Lower leg skin (tissue), 4 donors: ENCODE measurements at regions not wholly inside any gene's neighbourhood (a gene's known extent, or its start where the extent isn't known, plus 50 kb on each side); places are given as distances from the start of the nearest gene placed in this dataset.

Source experiments
- DNase-seq, 2 donors: peaks; one replicate each; pipeline ENCODE4 v3.0.0-alpha.2; 2019; ENCODE audit warnings: low spot score in 2 of 2
- H3K4me3 ChIP-seq: fragments of 200-600 bp; sonication (generic); 2 replicates; pipeline ENCODE4 v1.5.1; 2017; ENCODE audit warnings: mild to moderate bottlenecking, low read depth; ENCODE audit not compliant: poor library complexity, severe bottlenecking
- CTCF ChIP-seq, 3 donors: fragments of 450-650 bp; IDR thresholded peaks; one replicate each; pipeline ENCODE4 v1.5.1; 2016; ENCODE audit warnings: antibody characterized with exemption in 3 of 3, mild to moderate bottlenecking in 3 of 3, moderate library complexity in 2 of 3
- POLR2A ChIP-seq, 2 donors: fragments of 450-650 bp; IDR thresholded peaks; one replicate each; pipeline ENCODE4 v1.6.1; 2016 to 2017; ENCODE audit warnings: antibody characterized with exemption in 2 of 2, mild to moderate bottlenecking in 1 of 2, moderate library complexity in 1 of 2
- WGBS, 2 donors: methylation state at CpG; one replicate each; pipeline ENCODE4 v1.1.5; 2018; 5-methylcytosine and 5-hydroxymethylcytosine counted together
- intact Hi-C: fragments of 100-400 bp; cut with DNase I; formaldehyde crosslinking; loops from one replicate; pipeline ENCODE4 v1.15.0; 2023; ENCODE audit warnings: low total_unique reads

GRCh38 chr5:105885266-105885665 is 1785.5 kb downstream of the EFNA5 start:
- WGBS, 2 donors, result 39 to 88% methylated on average over 1 of the region's 1 CpG
- H3K4me3 ChIP-seq, result no peak overlapping the region
- no peak for DNase-seq
- TF ChIP-seq POLR2A (IDR thresholded peaks at IDR 0.05), result no peak
- TF ChIP-seq CTCF (IDR thresholded peaks at IDR 0.05), result no peak
- intact Hi-C loops, result no loop called here

GRCh38 chr5:105882956-105883481 is 1787.7 kb downstream of the EFNA5 start:
- TF ChIP-seq POLR2A (IDR thresholded peaks at IDR 0.05) (no peak), CTCF (IDR thresholded peaks at IDR 0.05) (no peak)
- intact Hi-C loops, result no loop called here
- 63 to 71% methylated on average over 4 of the region's 4 CpGs for WGBS, 2 donors
- no peak for DNase-seq
- H3K4me3 ChIP-seq, result no peak overlapping the region

DNA sequence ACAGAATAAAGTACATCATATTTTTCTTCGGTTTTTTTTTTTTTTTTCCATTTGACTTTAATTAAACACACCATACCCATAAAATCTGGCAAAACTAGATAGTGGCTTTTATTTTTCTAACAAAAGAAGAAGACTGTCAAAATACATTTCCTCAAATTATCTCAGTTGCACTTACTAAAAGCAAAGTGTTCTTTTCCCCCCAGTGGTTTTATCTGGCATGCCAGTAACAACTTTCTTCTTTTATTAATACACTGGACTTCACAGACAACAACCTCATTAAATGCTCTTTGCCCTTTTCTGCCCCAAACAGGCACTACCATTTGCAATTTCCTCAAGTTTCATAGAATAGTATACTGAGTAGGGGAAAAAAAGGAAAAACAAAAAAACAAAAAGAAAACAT is 1792.3 kb downstream of the EFNA5 start:
- intact Hi-C loops, result no loop called here
- no peak overlapping the region for H3K4me3 ChIP-seq
- 65 to 66% methylated on average over 1 of the region's 1 CpG for WGBS, 2 donors
- TF ChIP-seq POLR2A (IDR thresholded peaks at IDR 0.05), result no peak
- TF ChIP-seq CTCF (IDR thresholded peaks at IDR 0.05), result no peak
- DNase-seq, result no peak

- intact Hi-C loops, result no loop called here
- WGBS, 2 donors, result 78 to 89% methylated on average over 2 of the region's 2 CpGs
- TF ChIP-seq CTCF (IDR thresholded peaks at IDR 0.05), result no peak
- TF ChIP-seq POLR2A (IDR thresholded peaks at IDR 0.05), result no peak
- no peak for DNase-seq
- H3K4me3 ChIP-seq, result no peak overlapping the region
Measured at GRCh38 chr5:105877592-105877991, 1793.1 kb downstream of the EFNA5 start.

DNA sequence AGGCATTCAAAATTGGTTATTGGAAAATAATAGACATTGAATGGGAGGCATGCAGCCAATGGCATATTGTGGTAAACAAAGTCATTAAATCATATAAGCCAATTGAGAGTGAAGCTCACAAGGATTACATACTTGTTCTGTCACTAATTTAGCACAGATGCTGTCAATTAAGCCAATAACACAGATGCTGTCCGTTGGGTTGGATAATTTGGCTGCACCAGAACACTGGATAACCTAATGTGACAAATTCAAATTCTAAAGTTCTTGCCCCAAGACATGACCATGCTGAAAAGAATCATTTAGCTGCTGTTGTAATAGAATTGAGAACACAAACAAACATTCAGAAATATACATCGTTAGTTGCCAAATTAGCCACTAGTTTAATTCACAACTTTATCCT is 1796.4 kb downstream of the EFNA5 start:
- no peak overlapping the region for H3K4me3 ChIP-seq
- intact Hi-C loops, result no loop called here
- no peak for DNase-seq
- TF ChIP-seq POLR2A (IDR thresholded peaks at IDR 0.05) (no peak), CTCF (IDR thresholded peaks at IDR 0.05) (no peak)
- WGBS, 2 donors, result 54 to 56% methylated on average over 2 of the region's 2 CpGs

DNA sequence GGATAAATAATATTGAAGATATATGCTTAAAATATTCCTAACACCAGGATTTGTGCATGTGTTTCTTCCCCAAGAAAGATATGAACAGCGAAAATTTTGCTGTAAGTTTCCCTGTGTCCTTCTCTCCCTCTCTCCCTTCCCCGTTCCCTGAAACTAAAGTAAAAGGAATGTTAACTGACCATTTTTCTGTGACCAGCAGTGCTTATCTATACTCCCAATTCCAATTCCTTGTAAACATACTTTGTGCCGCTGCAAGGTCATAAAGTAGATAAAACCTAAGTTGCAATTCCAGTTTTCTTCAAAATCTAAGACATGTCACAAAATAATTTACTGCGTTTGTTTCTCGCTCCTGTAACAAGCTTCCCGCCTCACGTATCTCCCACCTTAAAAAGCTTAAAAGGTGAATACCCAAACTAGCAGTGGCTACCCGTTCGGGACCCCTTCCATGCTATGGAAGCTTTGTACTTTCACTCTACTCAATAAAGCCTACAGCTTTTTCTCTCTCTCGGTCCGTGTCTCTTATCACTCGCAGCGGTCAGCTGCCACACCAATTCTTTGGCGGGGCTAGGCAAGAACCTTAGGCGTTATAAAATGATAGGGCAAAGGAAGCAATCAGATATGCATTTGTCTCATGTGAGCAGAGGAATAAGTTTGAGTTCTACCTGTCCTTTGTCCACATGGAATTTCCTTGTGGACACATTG is 1798.0 kb downstream of the EFNA5 start:
- intact Hi-C loops, result no loop called here
- H3K4me3 ChIP-seq, result no peak overlapping the region
- no peak for TF ChIP-seq POLR2A (IDR thresholded peaks at IDR 0.05)
- no peak for TF ChIP-seq CTCF (IDR thresholded peaks at IDR 0.05)
- WGBS, 2 donors, result 79 to 81% methylated on average over 15 of the region's 15 CpGs
- no peak for DNase-seq
